GM23338 (cell line): ENCODE measurements at regions not wholly inside any gene's neighbourhood (a gene's known extent, or its start where the extent isn't known, plus 50 kb on each side); places are given as distances from the start of the nearest gene placed in this dataset.

ENCODE experiments used
- ATAC-seq: fragments of 200-7000 bp; cut with Tn5 transposase; 3 replicates; pipeline ENCODE4 v1.9.1; 2020
- DNase-seq: peaks from one replicate; pipeline ENCODE4 v3.0.0-alpha.2; 2015; ENCODE audit warnings: low spot score
- H2AFZ ChIP-seq: fragments of 200-600 bp; sonication (generic); 2 replicates; pipeline ENCODE4 v1.8.0; 2016; ENCODE audit warnings: antibody characterized with exemption, mild to moderate bottlenecking, moderate library complexity
- H3F3A ChIP-seq: fragments of 200-600 bp; sonication (generic); replicated peaks from 2 replicates; pipeline ENCODE4 v1.8.0; 2017; ENCODE audit warnings: antibody characterized with exemption, mixed run types, low read depth
- H3K27ac ChIP-seq: fragments of 200-600 bp; sonication (generic); 2 replicates; pipeline ENCODE4 v1.6.1; 2016; ENCODE audit warnings: low read depth
- H3K27me3 ChIP-seq: fragments of 200-600 bp; sonication (generic); 2 replicates; pipeline ENCODE4 v1.8.0; 2016; ENCODE audit warnings: mild to moderate bottlenecking, mixed run types, moderate library complexity; ENCODE audit not compliant: insufficient read depth
- H3K36me3 ChIP-seq: fragments of 200-600 bp; sonication (generic); 2 replicates; pipeline ENCODE4 v1.8.0; 2016; ENCODE audit warnings: mild to moderate bottlenecking; ENCODE audit not compliant: insufficient read depth
- H3K4me1 ChIP-seq: fragments of 200-600 bp; sonication (generic); 2 replicates; pipeline ENCODE4 v1.8.0; 2016; ENCODE audit warnings: mild to moderate bottlenecking, moderate library complexity; ENCODE audit not compliant: insufficient read depth
- H3K4me2 ChIP-seq: fragments of 200-600 bp; sonication (generic); 2 replicates; pipeline ENCODE4 v1.7.1; 2017; ENCODE audit warnings: mixed run types
- H3K4me3 ChIP-seq: fragments of 200-600 bp; sonication (generic); 2 replicates; pipeline ENCODE4 v1.6.1; 2016; ENCODE audit warnings: mixed run types
- H3K79me2 ChIP-seq: fragments of 200-600 bp; sonication (generic); replicated peaks from 2 replicates; pipeline ENCODE4 v1.8.0; 2017; ENCODE audit warnings: mild to moderate bottlenecking; ENCODE audit not compliant: insufficient read depth
- H3K9me2 ChIP-seq: fragments of 200-600 bp; sonication (generic); 2 replicates; pipeline ENCODE4 v1.8.0; 2017; ENCODE audit not compliant: insufficient read depth
- H4K20me1 ChIP-seq: fragments of 200-600 bp; sonication (generic); replicated peaks from 2 replicates; pipeline ENCODE4 v1.8.0; 2017; ENCODE audit warnings: mild to moderate bottlenecking; ENCODE audit not compliant: insufficient read depth
- H3K27ac Mint-ChIP-seq: 2 replicates; pipeline ENCODE4 v1.8.0; 2020; ENCODE audit warnings: inconsistent platforms, mild to moderate bottlenecking, moderate library complexity, mixed read lengths
- H3K27me3 Mint-ChIP-seq: 3 replicates; pipeline ENCODE4 v1.8.0; 2022; ENCODE audit warnings: low read depth, mild to moderate bottlenecking, moderate library complexity, mixed read lengths, inconsistent platforms; ENCODE audit not compliant: insufficient read depth, poor library complexity
- H3K36me3 Mint-ChIP-seq: 3 replicates; pipeline ENCODE4 v1.8.0; 2021; ENCODE audit warnings: low read depth, mild to moderate bottlenecking, inconsistent platforms, moderate library complexity, mixed read lengths
- H3K4me1 Mint-ChIP-seq: 3 replicates; pipeline ENCODE4 v1.8.0; 2020; ENCODE audit warnings: mild to moderate bottlenecking, inconsistent platforms, mixed read lengths
- H3K4me3 Mint-ChIP-seq: 3 replicates; pipeline ENCODE4 v1.8.0; 2021; ENCODE audit warnings: moderate library complexity, mild to moderate bottlenecking, inconsistent platforms, mixed read lengths
- H3K9me3 Mint-ChIP-seq: 3 replicates; pipeline ENCODE4 v1.8.0; 2020; ENCODE audit warnings: moderate library complexity, mild to moderate bottlenecking, inconsistent platforms, mixed read lengths
- CREB1 ChIP-seq: fragments of 250-450 bp; sonication (Bioruptor Pico); IDR thresholded peaks from 2 replicates; pipeline ENCODE4 v1.5.0; 2020; ENCODE audit warnings: low read depth, mild to moderate bottlenecking, moderate library complexity
- EZH2 ChIP-seq: fragments of 200-600 bp; sonication (generic); IDR thresholded peaks from one replicate; pipeline ENCODE4 v1.8.0; 2017; ENCODE audit warnings: antibody characterized with exemption, mild to moderate bottlenecking, low read depth; ENCODE audit not compliant: unreplicated experiment
- STAT1 ChIP-seq: IDR thresholded peaks from one replicate; pipeline ENCODE4 v1.6.1; 2016; ENCODE audit warnings: antibody characterized with exemption; ENCODE audit not compliant: unreplicated experiment
- TF ChIP-seq, protein P1 (sequence below), 2 experiments: fragments of 200-600 bp in 1 of 2; sonication (generic) in 1 of 2; conservative IDR thresholded peaks; 2 replicates each; pipeline versions ENCODE4 v1.5.1 to v1.6.1; 2016 to 2017; ENCODE audit warnings: antibody characterized with exemption in 2 of 2, low read depth in 2 of 2, mild to moderate bottlenecking in 2 of 2, moderate library complexity in 1 of 2
- TF ChIP-seq, protein P2 (sequence below): fragments of 250-450 bp; sonication (Bioruptor Pico); IDR thresholded peaks from 2 replicates; pipeline ENCODE4 v1.5.0; 2020; ENCODE audit warnings: mild to moderate bottlenecking, moderate library complexity
- TF ChIP-seq, protein P3 (sequence below): IDR thresholded peaks from one replicate; pipeline ENCODE4 v1.6.1; 2018; ENCODE audit warnings: antibody characterized with exemption; ENCODE audit not compliant: unreplicated experiment

DNA sequence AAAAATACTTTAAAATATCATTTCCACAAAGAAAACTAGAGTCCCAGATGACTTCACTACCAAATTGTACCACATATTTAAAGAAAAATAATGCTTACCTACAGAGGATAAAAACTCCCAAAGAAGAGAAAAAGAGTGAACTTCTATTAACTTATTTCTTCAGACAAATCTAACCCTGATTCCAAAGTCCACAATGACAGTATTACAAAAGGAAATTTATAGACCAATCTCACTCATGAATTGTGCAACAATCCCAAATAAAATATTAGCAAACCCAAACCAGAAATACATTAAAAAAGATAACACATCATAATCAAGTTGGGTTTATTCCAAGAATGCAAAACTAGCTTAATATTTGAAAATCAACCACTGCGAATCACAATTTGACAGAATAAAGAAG is 161.4 kb upstream of the GALNT2 start:
- Mint-ChIP-seq H3K9me3 (no peaks in the 10 kb centered on the region; the same call in 2 of the 3 replicates), H3K36me3 (no peaks in the 10 kb centered on the region), H3K4me3 (no peak overlapping the region), H3K27me3 (no peaks in the 10 kb centered on the region), H3K27ac (no peak overlapping the region), H3K4me1 (peaks cover 9% of the 10 kb centered on the region; the same call in 2 of the 3 replicates)
- Histone ChIP-seq H3K9me2 (peaks cover 6% of the 10 kb centered on the region), H2AFZ (no peak overlapping the region), H4K20me1 (no peaks in the 10 kb centered on the region), H3K79me2 (no peaks in the 10 kb centered on the region), H3K27me3 (no peaks in the 10 kb centered on the region), H3K27ac (no peak overlapping the region), H3F3A (no peaks in the 10 kb centered on the region), H3K4me1 (no peaks in the 10 kb centered on the region), H3K4me3 (no peak overlapping the region), H3K4me2 (no peak overlapping the region), H3K36me3 (no peaks in the 10 kb centered on the region)
- ATAC-seq: no peak
- no peak for DNase-seq
- TF ChIP-seq CREB1 (CRISPR knock-in tag): no peak
- TF ChIP-seq, protein P1, sequence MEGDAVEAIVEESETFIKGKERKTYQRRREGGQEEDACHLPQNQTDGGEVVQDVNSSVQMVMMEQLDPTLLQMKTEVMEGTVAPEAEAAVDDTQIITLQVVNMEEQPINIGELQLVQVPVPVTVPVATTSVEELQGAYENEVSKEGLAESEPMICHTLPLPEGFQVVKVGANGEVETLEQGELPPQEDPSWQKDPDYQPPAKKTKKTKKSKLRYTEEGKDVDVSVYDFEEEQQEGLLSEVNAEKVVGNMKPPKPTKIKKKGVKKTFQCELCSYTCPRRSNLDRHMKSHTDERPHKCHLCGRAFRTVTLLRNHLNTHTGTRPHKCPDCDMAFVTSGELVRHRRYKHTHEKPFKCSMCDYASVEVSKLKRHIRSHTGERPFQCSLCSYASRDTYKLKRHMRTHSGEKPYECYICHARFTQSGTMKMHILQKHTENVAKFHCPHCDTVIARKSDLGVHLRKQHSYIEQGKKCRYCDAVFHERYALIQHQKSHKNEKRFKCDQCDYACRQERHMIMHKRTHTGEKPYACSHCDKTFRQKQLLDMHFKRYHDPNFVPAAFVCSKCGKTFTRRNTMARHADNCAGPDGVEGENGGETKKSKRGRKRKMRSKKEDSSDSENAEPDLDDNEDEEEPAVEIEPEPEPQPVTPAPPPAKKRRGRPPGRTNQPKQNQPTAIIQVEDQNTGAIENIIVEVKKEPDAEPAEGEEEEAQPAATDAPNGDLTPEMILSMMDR (conservative IDR thresholded peaks at IDR 0.05; ENCODE audit: low read depth in 2 of 2): no peak
- no peak for TF ChIP-seq STAT1
- TF ChIP-seq, protein P2, sequence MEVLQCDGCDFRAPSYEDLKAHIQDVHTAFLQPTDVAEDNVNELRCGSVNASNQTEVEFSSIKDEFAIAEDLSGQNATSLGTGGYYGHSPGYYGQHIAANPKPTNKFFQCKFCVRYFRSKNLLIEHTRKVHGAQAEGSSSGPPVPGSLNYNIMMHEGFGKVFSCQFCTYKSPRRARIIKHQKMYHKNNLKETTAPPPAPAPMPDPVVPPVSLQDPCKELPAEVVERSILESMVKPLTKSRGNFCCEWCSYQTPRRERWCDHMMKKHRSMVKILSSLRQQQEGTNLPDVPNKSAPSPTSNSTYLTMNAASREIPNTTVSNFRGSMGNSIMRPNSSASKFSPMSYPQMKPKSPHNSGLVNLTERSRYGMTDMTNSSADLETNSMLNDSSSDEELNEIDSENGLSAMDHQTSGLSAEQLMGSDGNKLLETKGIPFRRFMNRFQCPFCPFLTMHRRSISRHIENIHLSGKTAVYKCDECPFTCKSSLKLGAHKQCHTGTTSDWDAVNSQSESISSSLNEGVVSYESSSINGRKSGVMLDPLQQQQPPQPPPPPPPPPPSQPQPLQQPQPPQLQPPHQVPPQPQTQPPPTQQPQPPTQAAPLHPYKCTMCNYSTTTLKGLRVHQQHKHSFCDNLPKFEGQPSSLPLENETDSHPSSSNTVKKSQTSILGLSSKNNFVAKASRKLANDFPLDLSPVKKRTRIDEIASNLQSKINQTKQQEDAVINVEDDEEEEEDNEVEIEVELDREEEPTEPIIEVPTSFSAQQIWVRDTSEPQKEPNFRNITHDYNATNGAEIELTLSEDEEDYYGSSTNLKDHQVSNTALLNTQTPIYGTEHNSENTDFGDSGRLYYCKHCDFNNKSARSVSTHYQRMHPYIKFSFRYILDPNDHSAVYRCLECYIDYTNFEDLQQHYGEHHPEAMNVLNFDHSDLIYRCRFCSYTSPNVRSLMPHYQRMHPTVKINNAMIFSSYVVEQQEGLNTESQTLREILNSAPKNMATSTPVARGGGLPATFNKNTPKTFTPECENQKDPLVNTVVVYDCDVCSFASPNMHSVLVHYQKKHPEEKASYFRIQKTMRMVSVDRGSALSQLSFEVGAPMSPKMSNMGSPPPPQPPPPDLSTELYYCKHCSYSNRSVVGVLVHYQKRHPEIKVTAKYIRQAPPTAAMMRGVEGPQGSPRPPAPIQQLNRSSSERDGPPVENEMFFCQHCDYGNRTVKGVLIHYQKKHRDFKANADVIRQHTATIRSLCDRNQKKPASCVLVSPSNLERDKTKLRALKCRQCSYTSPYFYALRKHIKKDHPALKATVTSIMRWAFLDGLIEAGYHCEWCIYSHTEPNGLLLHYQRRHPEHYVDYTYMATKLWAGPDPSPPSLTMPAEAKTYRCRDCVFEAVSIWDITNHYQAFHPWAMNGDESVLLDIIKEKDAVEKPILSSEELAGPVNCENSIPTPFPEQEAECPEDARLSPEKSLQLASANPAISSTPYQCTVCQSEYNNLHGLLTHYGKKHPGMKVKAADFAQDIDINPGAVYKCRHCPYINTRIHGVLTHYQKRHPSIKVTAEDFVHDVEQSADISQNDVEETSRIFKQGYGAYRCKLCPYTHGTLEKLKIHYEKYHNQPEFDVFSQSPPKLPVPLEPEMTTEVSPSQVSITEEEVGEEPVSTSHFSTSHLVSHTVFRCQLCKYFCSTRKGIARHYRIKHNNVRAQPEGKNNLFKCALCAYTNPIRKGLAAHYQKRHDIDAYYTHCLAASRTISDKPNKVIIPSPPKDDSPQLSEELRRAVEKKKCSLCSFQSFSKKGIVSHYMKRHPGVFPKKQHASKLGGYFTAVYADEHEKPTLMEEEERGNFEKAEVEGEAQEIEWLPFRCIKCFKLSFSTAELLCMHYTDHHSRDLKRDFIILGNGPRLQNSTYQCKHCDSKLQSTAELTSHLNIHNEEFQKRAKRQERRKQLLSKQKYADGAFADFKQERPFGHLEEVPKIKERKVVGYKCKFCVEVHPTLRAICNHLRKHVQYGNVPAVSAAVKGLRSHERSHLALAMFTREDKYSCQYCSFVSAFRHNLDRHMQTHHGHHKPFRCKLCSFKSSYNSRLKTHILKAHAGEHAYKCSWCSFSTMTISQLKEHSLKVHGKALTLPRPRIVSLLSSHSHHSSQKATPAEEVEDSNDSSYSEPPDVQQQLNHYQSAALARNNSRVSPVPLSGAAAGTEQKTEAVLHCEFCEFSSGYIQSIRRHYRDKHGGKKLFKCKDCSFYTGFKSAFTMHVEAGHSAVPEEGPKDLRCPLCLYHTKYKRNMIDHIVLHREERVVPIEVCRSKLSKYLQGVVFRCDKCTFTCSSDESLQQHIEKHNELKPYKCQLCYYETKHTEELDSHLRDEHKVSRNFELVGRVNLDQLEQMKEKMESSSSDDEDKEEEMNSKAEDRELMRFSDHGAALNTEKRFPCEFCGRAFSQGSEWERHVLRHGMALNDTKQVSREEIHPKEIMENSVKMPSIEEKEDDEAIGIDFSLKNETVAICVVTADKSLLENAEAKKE (CRISPR knock-in tag): no peak
- TF ChIP-seq, protein P3, sequence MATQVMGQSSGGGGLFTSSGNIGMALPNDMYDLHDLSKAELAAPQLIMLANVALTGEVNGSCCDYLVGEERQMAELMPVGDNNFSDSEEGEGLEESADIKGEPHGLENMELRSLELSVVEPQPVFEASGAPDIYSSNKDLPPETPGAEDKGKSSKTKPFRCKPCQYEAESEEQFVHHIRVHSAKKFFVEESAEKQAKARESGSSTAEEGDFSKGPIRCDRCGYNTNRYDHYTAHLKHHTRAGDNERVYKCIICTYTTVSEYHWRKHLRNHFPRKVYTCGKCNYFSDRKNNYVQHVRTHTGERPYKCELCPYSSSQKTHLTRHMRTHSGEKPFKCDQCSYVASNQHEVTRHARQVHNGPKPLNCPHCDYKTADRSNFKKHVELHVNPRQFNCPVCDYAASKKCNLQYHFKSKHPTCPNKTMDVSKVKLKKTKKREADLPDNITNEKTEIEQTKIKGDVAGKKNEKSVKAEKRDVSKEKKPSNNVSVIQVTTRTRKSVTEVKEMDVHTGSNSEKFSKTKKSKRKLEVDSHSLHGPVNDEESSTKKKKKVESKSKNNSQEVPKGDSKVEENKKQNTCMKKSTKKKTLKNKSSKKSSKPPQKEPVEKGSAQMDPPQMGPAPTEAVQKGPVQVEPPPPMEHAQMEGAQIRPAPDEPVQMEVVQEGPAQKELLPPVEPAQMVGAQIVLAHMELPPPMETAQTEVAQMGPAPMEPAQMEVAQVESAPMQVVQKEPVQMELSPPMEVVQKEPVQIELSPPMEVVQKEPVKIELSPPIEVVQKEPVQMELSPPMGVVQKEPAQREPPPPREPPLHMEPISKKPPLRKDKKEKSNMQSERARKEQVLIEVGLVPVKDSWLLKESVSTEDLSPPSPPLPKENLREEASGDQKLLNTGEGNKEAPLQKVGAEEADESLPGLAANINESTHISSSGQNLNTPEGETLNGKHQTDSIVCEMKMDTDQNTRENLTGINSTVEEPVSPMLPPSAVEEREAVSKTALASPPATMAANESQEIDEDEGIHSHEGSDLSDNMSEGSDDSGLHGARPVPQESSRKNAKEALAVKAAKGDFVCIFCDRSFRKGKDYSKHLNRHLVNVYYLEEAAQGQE: no peak
- TF ChIP-seq EZH2: no peak
